ENCODE measurements at regions not wholly inside any gene's neighbourhood (a gene's known extent, or its start where the extent isn't known, plus 50 kb on each side); places are given as distances from the start of the nearest gene placed in this dataset.

GRCh38 chr11:121743285-121743684, 290.5 kb upstream of the SORL1-AS1 start:
- Histone ChIP-seq H3K27ac (peak overlapping the region in 1 of 2 donors; percentile 89), H3K9me3 (peaks cover 0 to 7% of the 10 kb centered on the region in 2 donors), H3K27me3 (no peaks in the 10 kb centered on the region), H3K4me1 (peaks cover 0 to 8% of the 10 kb centered on the region in 2 donors), H3K4me3 (no peak overlapping the region), H3K36me3 (no peaks in the 10 kb centered on the region)
- TF ChIP-seq CTCF (IDR thresholded peaks at IDR 0.05) (no peak), POLR2A (IDR thresholded peaks at IDR 0.05) (no peak), POLR2AphosphoS5 (IDR thresholded peaks at IDR 0.05) (no peak)
- intact Hi-C loops (cut with DNase I; ENCODE audit: low total_unique reads): no loop called here
- no peak for DNase-seq (ENCODE audit: low spot score in 2 of 2)

- Histone ChIP-seq H3K4me3 (peak overlapping the region in 1 of 3 donors; percentile 32), H3K36me3 (no peaks in the 10 kb centered on the region), H3K27ac (peak overlapping the region; percentile 53 to 89), H3K4me1 (peaks cover 0 to 8% of the 10 kb centered on the region in 2 donors), H3K27me3 (no peaks in the 10 kb centered on the region), H3K9me3 (peaks cover 0 to 7% of the 10 kb centered on the region in 2 donors)
- intact Hi-C loops (cut with DNase I; ENCODE audit: low total_unique reads): no loop called here
- TF ChIP-seq POLR2A (IDR thresholded peaks at IDR 0.05) (no peak), CTCF (IDR thresholded peaks at IDR 0.05) (no peak), POLR2AphosphoS5 (IDR thresholded peaks at IDR 0.05) (peak in 2 of 3 donors; percentile 55 to 86)
- peak in 1 of 2 donors; percentile 23 for DNase-seq (ENCODE audit: low spot score in 2 of 2)
Observed at GRCh38 chr11:121741761-121742361, 289.1 kb upstream of the SORL1-AS1 start.

- no peak overlapping the region for H3K4me3 ChIP-seq
- intact Hi-C loops (cut with DNase I; ENCODE audit: low total_unique reads): no loop called here
- peaks cover 0 to 8% of the 10 kb centered on the region in 2 donors for H3K4me1 ChIP-seq
- no peak for TF ChIP-seq CTCF (IDR thresholded peaks at IDR 0.05)
- no peak for TF ChIP-seq POLR2A (IDR thresholded peaks at IDR 0.05)
- TF ChIP-seq POLR2AphosphoS5 (IDR thresholded peaks at IDR 0.05): no peak
- no peaks in the 10 kb centered on the region for H3K36me3 ChIP-seq
- no peaks in the 10 kb centered on the region for H3K27me3 ChIP-seq
- H3K27ac ChIP-seq: peak overlapping the region; percentile 53 to 89
- peaks cover 0 to 7% of the 10 kb centered on the region in 2 donors for H3K9me3 ChIP-seq
- no peak for DNase-seq (ENCODE audit: low spot score in 2 of 2)
Observed at GRCh38 chr11:121741351-121741760, 288.6 kb upstream of the SORL1-AS1 start.

GRCh38 chr11:121740902-121741301, 288.1 kb upstream of the SORL1-AS1 start:
- intact Hi-C loops (cut with DNase I; ENCODE audit: low total_unique reads): no loop called here
- H3K4me3 ChIP-seq: no peak overlapping the region
- no peak for TF ChIP-seq CTCF (IDR thresholded peaks at IDR 0.05)
- TF ChIP-seq POLR2AphosphoS5 (IDR thresholded peaks at IDR 0.05): no peak
- no peak for TF ChIP-seq POLR2A (IDR thresholded peaks at IDR 0.05)

GRCh38 chr11:121733858-121734257, 281.1 kb upstream of the SORL1-AS1 start:
- H3K27ac ChIP-seq: no peak overlapping the region
- H3K4me3 ChIP-seq: no peak overlapping the region
- intact Hi-C loops (cut with DNase I; ENCODE audit: low total_unique reads): no loop called here

More at GRCh38 chr11:121740902-121741301, 288.1 kb upstream of the SORL1-AS1 start:
- Histone ChIP-seq H3K4me1 (peaks cover 0 to 8% of the 10 kb centered on the region in 2 donors), H3K27me3 (no peaks in the 10 kb centered on the region), H3K9me3 (peaks cover 0 to 7% of the 10 kb centered on the region in 2 donors), H3K36me3 (no peaks in the 10 kb centered on the region), H3K27ac (peak overlapping the region; percentile 53 to 89)
- no peak for DNase-seq (ENCODE audit: low spot score in 2 of 2)

More at GRCh38 chr11:121733858-121734257, 281.1 kb upstream of the SORL1-AS1 start:
- DNase-seq (ENCODE audit: low spot score in 2 of 2): no peak
- Histone ChIP-seq H3K9me3 (peaks cover 0 to 3% of the 10 kb centered on the region in 2 donors), H3K36me3 (no peaks in the 10 kb centered on the region), H3K27me3 (no peaks in the 10 kb centered on the region), H3K4me1 (no peaks in the 10 kb centered on the region)
- TF ChIP-seq POLR2A (IDR thresholded peaks at IDR 0.05) (no peak), POLR2AphosphoS5 (IDR thresholded peaks at IDR 0.05) (no peak), CTCF (IDR thresholded peaks at IDR 0.05) (no peak)

Data from breast epithelium (tissue), 4 donors.